H1 (cell line): ENCODE measurements at regions not wholly inside any gene's neighbourhood (a gene's known extent, or its start where the extent isn't known, plus 50 kb on each side); places are given as distances from the start of the nearest gene placed in this dataset.

Experiments
- E2F6 ChIP-seq: IDR thresholded peaks from 2 replicates; pipeline ENCODE4 v1.6.1; 2012; ENCODE audit warnings: inconsistent platforms
- GABPA ChIP-seq: IDR thresholded peaks from 2 replicates; pipeline ENCODE4 v1.6.1; 2011; ENCODE audit warnings: mild to moderate bottlenecking, low read length, moderate library complexity, borderline replicate concordance; ENCODE audit not compliant: insufficient read depth
- POLR2AphosphoS5 ChIP-seq: IDR thresholded peaks from 2 replicates; pipeline ENCODE4 v1.6.1; 2011; ENCODE audit warnings: low read depth, low read length
- TAF1 ChIP-seq: IDR thresholded peaks from 2 replicates; pipeline ENCODE4 v1.6.1; 2011; ENCODE audit warnings: mild to moderate bottlenecking, low read depth, low read length

- TF ChIP-seq E2F6 (no peak), GABPA (no peak), POLR2AphosphoS5 (no peak), TAF1 (no peak)
These were observed 772.7 kb downstream of the PDCD6IP start (continued) for GRCh38 chr3:34570916-34571705.
